Tibial nerve (tissue), 4 donors: ENCODE measurements at regions not wholly inside any gene's neighbourhood (a gene's known extent, or its start where the extent isn't known, plus 50 kb on each side); places are given as distances from the start of the nearest gene placed in this dataset.

Source experiments
- DNase-seq, 2 donors: peaks; one replicate each; pipeline ENCODE4 v3.0.0-alpha.2; 2019; ENCODE audit warnings: low spot score in 2 of 2
- H3K27ac ChIP-seq, 4 donors: fragments of 200-600 bp; sonication (generic) in 3 of 4; one replicate each; pipeline ENCODE4 v1.5.1; 2017 to 2019; ENCODE audit warnings: mild to moderate bottlenecking in 1 of 4
- H3K27me3 ChIP-seq, 2 donors: fragments of 200-600 bp; sonication (generic) in 1 of 2; one replicate each; pipeline versions ENCODE4 v1.5.1 to v1.6.0; 2017 to 2019
- H3K36me3 ChIP-seq, 3 donors: fragments of 200-600 bp; sonication (generic); one replicate each; pipeline ENCODE4 v1.5.1; 2018 to 2019
- H3K4me1 ChIP-seq, 4 donors: fragments of 200-600 bp; sonication (generic) in 3 of 4; one replicate each; pipeline ENCODE4 v1.5.1; 2017 to 2019
- H3K4me3 ChIP-seq, 4 donors: fragments of 200-600 bp; sonication (generic) in 3 of 4; one replicate each; pipeline ENCODE4 v1.5.1; 2017 to 2019; ENCODE audit warnings: mild to moderate bottlenecking in 1 of 4, moderate library complexity in 1 of 4
- H3K9me3 ChIP-seq, 4 donors: fragments of 200-600 bp; sonication (generic) in 3 of 4; one replicate each; pipeline ENCODE4 v1.5.1; 2017 to 2019
- EP300 ChIP-seq, 2 donors: sonication (generic); formaldehyde crosslinking; IDR thresholded peaks; one replicate each; pipeline ENCODE4 v1.6.1; 2017; ENCODE audit warnings: antibody characterized with exemption in 2 of 2, mild to moderate bottlenecking in 1 of 2
- POLR2A ChIP-seq, 2 donors: fragments of 450-650 bp; IDR thresholded peaks; one replicate each; pipeline ENCODE4 v1.6.1; 2017; ENCODE audit warnings: antibody characterized with exemption in 2 of 2, mild to moderate bottlenecking in 2 of 2, moderate library complexity in 2 of 2
- WGBS, 2 donors: methylation state at CpG; one replicate each; pipeline ENCODE4 v1.1.5; 2018; 5-methylcytosine and 5-hydroxymethylcytosine counted together
- TF ChIP-seq, protein P1 (sequence below), 5 experiments: fragments of 200-600 bp in 3 of 5; fragments of 450-650 bp in 2 of 5; sonication (generic) in 3 of 5; IDR thresholded peaks; one replicate each; pipeline ENCODE4 v1.5.1; 2016 to 2019; ENCODE audit warnings: antibody characterized with exemption in 5 of 5, mild to moderate bottlenecking in 3 of 5, moderate library complexity in 2 of 5

DNA sequence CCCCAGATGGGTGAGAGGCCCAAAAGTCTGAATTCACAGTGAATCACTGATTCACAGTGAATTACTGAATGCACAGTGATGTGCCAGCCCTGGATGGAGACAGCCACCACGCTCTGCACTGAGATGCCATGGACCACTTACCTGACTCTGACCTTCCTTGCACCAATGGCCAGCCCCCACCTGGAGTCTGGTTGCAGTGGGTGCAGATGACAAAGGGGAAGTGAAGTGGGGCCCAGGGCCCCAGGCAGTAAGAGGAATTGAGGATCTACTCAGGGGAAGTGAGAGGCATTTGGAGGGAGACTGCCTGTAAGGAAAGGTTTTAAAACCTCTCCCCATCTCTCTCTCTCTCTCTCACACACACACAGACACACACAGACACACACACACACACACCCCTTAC, 412.1 kb downstream of the CYLC2 start:
- no peak overlapping the region for H3K4me3 ChIP-seq
- H3K27ac ChIP-seq = no peak overlapping the region
- H3K9me3 ChIP-seq = no peaks in the 10 kb centered on the region
- H3K36me3 ChIP-seq = no peaks in the 10 kb centered on the region
- 90 to 100% methylated on average over 1 of the region's 1 CpG for WGBS, 2 donors
- H3K27me3 ChIP-seq = no peaks in the 10 kb centered on the region
- no peaks in the 10 kb centered on the region for H3K4me1 ChIP-seq
- no peak for TF ChIP-seq POLR2A (IDR thresholded peaks at IDR 0.05)
- no peak for TF ChIP-seq EP300 (IDR thresholded peaks at IDR 0.05)
- TF ChIP-seq, protein P1, sequence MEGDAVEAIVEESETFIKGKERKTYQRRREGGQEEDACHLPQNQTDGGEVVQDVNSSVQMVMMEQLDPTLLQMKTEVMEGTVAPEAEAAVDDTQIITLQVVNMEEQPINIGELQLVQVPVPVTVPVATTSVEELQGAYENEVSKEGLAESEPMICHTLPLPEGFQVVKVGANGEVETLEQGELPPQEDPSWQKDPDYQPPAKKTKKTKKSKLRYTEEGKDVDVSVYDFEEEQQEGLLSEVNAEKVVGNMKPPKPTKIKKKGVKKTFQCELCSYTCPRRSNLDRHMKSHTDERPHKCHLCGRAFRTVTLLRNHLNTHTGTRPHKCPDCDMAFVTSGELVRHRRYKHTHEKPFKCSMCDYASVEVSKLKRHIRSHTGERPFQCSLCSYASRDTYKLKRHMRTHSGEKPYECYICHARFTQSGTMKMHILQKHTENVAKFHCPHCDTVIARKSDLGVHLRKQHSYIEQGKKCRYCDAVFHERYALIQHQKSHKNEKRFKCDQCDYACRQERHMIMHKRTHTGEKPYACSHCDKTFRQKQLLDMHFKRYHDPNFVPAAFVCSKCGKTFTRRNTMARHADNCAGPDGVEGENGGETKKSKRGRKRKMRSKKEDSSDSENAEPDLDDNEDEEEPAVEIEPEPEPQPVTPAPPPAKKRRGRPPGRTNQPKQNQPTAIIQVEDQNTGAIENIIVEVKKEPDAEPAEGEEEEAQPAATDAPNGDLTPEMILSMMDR (IDR thresholded peaks at IDR 0.05) = no peak
- no peak for DNase-seq

DNA sequence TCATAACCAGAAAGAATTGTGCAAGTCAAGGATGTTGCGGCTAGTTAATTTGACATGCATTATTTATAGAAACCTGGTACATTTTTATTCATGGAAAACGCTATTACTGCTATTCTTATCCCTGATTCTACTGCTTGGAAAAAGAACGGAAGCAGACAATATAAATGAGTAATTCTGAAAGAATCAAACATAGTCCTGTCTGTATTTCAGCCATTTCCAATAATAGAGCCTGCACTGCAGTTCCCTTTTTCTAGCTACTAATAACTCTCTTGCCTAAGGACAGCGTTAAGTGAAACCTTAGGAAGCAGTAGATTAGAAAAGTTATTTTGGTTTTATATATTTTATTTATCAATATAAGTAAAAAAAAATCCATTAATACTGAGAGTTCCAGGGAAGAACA, 414.9 kb downstream of the CYLC2 start:
- DNase-seq = no peak
- TF ChIP-seq POLR2A (IDR thresholded peaks at IDR 0.05) = no peak
- TF ChIP-seq EP300 (IDR thresholded peaks at IDR 0.05) = no peak
- TF ChIP-seq, protein P1 (IDR thresholded peaks at IDR 0.05) = no peak
- Histone ChIP-seq H3K27me3 (no peaks in the 10 kb centered on the region), H3K36me3 (no peaks in the 10 kb centered on the region), H3K27ac (no peak overlapping the region), H3K4me1 (no peaks in the 10 kb centered on the region), H3K4me3 (no peak overlapping the region), H3K9me3 (no peaks in the 10 kb centered on the region)
- 53 to 59% methylated on average over 4 of the region's 4 CpGs for WGBS, 2 donors

GRCh38 chr9:103427696-103428095, 432.6 kb downstream of the CYLC2 start:
- Histone ChIP-seq H3K27me3 (no peaks in the 10 kb centered on the region), H3K36me3 (no peaks in the 10 kb centered on the region), H3K4me1 (no peaks in the 10 kb centered on the region), H3K27ac (no peak overlapping the region), H3K9me3 (no peaks in the 10 kb centered on the region), H3K4me3 (no peak overlapping the region)
- 71% methylated on average over 4 of the region's 4 CpGs for WGBS, 2 donors
- TF ChIP-seq POLR2A (IDR thresholded peaks at IDR 0.05) = no peak
- TF ChIP-seq EP300 (IDR thresholded peaks at IDR 0.05) = no peak
- TF ChIP-seq, protein P1 (IDR thresholded peaks at IDR 0.05) = no peak
- DNase-seq = no peak

- Histone ChIP-seq H3K4me3 (no peak overlapping the region), H3K27me3 (no peaks in the 10 kb centered on the region), H3K9me3 (no peaks in the 10 kb centered on the region), H3K27ac (no peak overlapping the region), H3K36me3 (no peaks in the 10 kb centered on the region), H3K4me1 (no peaks in the 10 kb centered on the region)
- TF ChIP-seq EP300 (IDR thresholded peaks at IDR 0.05) (no peak), POLR2A (IDR thresholded peaks at IDR 0.05) (no peak)
- TF ChIP-seq, protein P1 (IDR thresholded peaks at IDR 0.05) = no peak
- 63 to 69% methylated on average over 1 of the region's 1 CpG for WGBS, 2 donors
- DNase-seq = no peak
These were observed 435.3 kb downstream of the CYLC2 start for GRCh38 chr9:103430469-103430868.

DNA sequence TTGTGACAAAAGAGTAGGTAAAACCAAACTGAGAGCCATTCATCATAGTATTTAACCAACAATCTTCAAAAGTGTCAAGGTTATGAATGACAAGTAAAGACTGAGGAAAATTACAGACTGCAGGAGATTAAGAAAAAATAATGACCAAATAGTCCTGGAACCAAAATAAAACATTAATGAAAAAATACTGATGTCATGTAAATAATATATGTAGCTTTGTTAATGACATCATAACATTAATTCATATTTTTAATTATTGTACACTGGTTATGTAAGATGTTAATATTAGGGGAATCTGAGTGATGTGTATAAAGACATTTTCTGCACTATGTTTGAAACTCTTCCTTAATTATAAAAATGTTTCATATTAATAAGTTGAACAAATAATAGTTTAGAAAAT, 436.7 kb downstream of the CYLC2 start:
- Histone ChIP-seq H3K4me1 (no peaks in the 10 kb centered on the region), H3K9me3 (no peaks in the 10 kb centered on the region), H3K4me3 (no peak overlapping the region), H3K27ac (no peak overlapping the region), H3K27me3 (no peaks in the 10 kb centered on the region), H3K36me3 (no peaks in the 10 kb centered on the region)
- no peak for DNase-seq
- TF ChIP-seq, protein P1 (IDR thresholded peaks at IDR 0.05) = no peak
- no peak for TF ChIP-seq EP300 (IDR thresholded peaks at IDR 0.05)
- no peak for TF ChIP-seq POLR2A (IDR thresholded peaks at IDR 0.05)
